Astrocyte (in vitro differentiated cells and primary cell): ENCODE measurements at regions not wholly inside any gene's neighbourhood (a gene's known extent, or its start where the extent isn't known, plus 50 kb on each side); places are given as distances from the start of the nearest gene placed in this dataset.

ENCODE experiments used
- DNase-seq: peaks from one replicate; pipeline ENCODE4 v3.0.0-alpha.2; 2010; ENCODE audit warnings: low read depth
- FAIRE-seq: peaks from 2 replicates; lab custom pipeline; 2011; peaks lifted over from hg19 to GRCh38; lab: Jason Lieb, UNC
- H2AFZ ChIP-seq: 2 replicates; pipeline ENCODE4 v1.6.0; 2012; ENCODE audit warnings: low read depth, low read length, inconsistent platforms
- H3K27ac ChIP-seq: 2 replicates; pipeline ENCODE4 v1.5.1; 2011; ENCODE audit warnings: low read depth, low read length, inconsistent platforms
- H3K27me3 ChIP-seq: 2 replicates; pipeline ENCODE4 v1.6.0; 2011; ENCODE audit warnings: low read length, inconsistent platforms; ENCODE audit not compliant: insufficient read depth
- H3K36me3 ChIP-seq: 2 replicates; pipeline ENCODE4 v1.5.1; 2011; ENCODE audit warnings: low read length, inconsistent platforms; ENCODE audit not compliant: insufficient read depth
- H3K4me1 ChIP-seq: 2 replicates; pipeline ENCODE4 v1.5.1; 2011; ENCODE audit warnings: low read length, inconsistent platforms; ENCODE audit not compliant: insufficient read depth
- H3K4me2 ChIP-seq: 2 replicates; pipeline ENCODE4 v1.6.0; 2012; ENCODE audit warnings: low read length, inconsistent platforms
- H3K4me3 ChIP-seq: 2 replicates; pipeline ENCODE4 v1.5.1; 2011; ENCODE audit warnings: low read depth, mild to moderate bottlenecking, low read length, inconsistent platforms; ENCODE audit not compliant: insufficient read depth
- H3K79me2 ChIP-seq: 2 replicates; pipeline ENCODE4 v1.6.0; 2012; ENCODE audit warnings: mild to moderate bottlenecking, low read length, inconsistent platforms; ENCODE audit not compliant: insufficient read depth
- H3K9ac ChIP-seq: 2 replicates; pipeline ENCODE4 v1.6.0; 2012; ENCODE audit warnings: mild to moderate bottlenecking, low read length, inconsistent platforms
- H3K9me3 ChIP-seq: 2 replicates; pipeline ENCODE4 v1.5.1; 2012; ENCODE audit warnings: low read depth, mild to moderate bottlenecking, low read length, inconsistent platforms; ENCODE audit not compliant: insufficient read depth
- H4K20me1 ChIP-seq: 2 replicates; pipeline ENCODE4 v1.6.0; 2012; ENCODE audit warnings: low read length, inconsistent platforms; ENCODE audit not compliant: insufficient read depth
- H3K27ac Mint-ChIP-seq: one replicate; pipeline ENCODE4 v1.8.0; 2021; ENCODE audit warnings: mild to moderate bottlenecking, mixed read lengths; ENCODE audit not compliant: unreplicated experiment
- H3K27me3 Mint-ChIP-seq: one replicate; pipeline ENCODE4 v1.8.0; 2021; ENCODE audit warnings: low read depth, mixed read lengths; ENCODE audit not compliant: unreplicated experiment
- H3K36me3 Mint-ChIP-seq: one replicate; pipeline ENCODE4 v1.8.0; 2021; ENCODE audit warnings: low read depth, mixed read lengths; ENCODE audit not compliant: unreplicated experiment
- H3K4me1 Mint-ChIP-seq: one replicate; pipeline ENCODE4 v1.8.0; 2021; ENCODE audit warnings: low read depth, mixed read lengths; ENCODE audit not compliant: unreplicated experiment
- H3K4me3 Mint-ChIP-seq: one replicate; pipeline ENCODE4 v1.8.0; 2021; ENCODE audit warnings: mild to moderate bottlenecking, moderate library complexity, mixed read lengths; ENCODE audit not compliant: unreplicated experiment
- H3K9me3 Mint-ChIP-seq: one replicate; pipeline ENCODE4 v1.8.0; 2021; ENCODE audit warnings: mild to moderate bottlenecking, mixed read lengths; ENCODE audit not compliant: unreplicated experiment
- CTCF ChIP-seq: IDR thresholded peaks from 2 replicates; pipeline ENCODE4 v1.5.1; 2011; ENCODE audit warnings: low read depth, mild to moderate bottlenecking, inconsistent platforms, low read length, moderate library complexity; ENCODE audit not compliant: insufficient read depth
- EZH2 ChIP-seq: IDR thresholded peaks from 2 replicates; pipeline ENCODE4 v1.6.1; 2012; ENCODE audit warnings: mild to moderate bottlenecking, low read length, inconsistent platforms; ENCODE audit not compliant: insufficient read depth

- peaks cover 13% of the 10 kb centered on the region for H3K4me1 Mint-ChIP-seq
- TF ChIP-seq EZH2 (no peak), CTCF (no peak)
- DNase-seq: no peak
- H3K27ac ChIP-seq: no peak overlapping the region
- H4K20me1 ChIP-seq: no peaks in the 10 kb centered on the region
- FAIRE-seq: no peak
- no peak overlapping the region for H3K27ac Mint-ChIP-seq
- H3K4me2 ChIP-seq: no peak overlapping the region
- peaks cover 12% of the 10 kb centered on the region for H3K27me3 Mint-ChIP-seq
- no peak overlapping the region for H3K9ac ChIP-seq
- H3K27me3 ChIP-seq: no peaks in the 10 kb centered on the region
- no peaks in the 10 kb centered on the region for H3K9me3 ChIP-seq
- H3K4me3 ChIP-seq: no peak overlapping the region
- no peak overlapping the region for H2AFZ ChIP-seq
- H3K4me3 Mint-ChIP-seq: no peak overlapping the region
- H3K36me3 ChIP-seq: no peaks in the 10 kb centered on the region
- peaks cover 3% of the 10 kb centered on the region for H3K4me1 ChIP-seq
- peaks cover 10% of the 10 kb centered on the region for H3K9me3 Mint-ChIP-seq
- peaks cover 3% of the 10 kb centered on the region for H3K36me3 Mint-ChIP-seq
- no peaks in the 10 kb centered on the region for H3K79me2 ChIP-seq
These were observed 62.2 kb downstream of the PSMG1 start for GRCh38 chr21:39120876-39121599.

DNA sequence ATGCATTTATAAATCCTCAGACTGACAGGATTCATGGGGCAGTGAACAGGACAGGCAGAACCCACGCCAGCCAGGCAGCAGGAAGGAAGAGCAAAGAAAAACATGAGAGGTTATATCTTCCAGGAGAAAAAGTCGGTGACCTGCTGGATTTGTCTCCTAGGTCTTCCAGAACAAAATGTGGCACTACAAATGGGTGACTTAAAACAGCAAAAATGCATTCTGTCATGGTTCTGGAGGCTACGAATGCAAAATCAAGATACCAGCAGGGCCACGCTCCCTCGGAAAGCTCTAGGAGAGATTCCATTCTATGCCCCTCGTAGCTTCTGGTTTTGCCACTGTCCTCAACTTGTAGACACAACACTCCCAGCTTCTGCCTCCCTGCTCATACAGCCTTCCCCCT lies 63.4 kb downstream of the PSMG1 start:
- no peaks in the 10 kb centered on the region for H3K27me3 ChIP-seq
- H3K27ac Mint-ChIP-seq: peak overlapping the region; percentile 12
- TF ChIP-seq EZH2 (no peak), CTCF (no peak)

DNA sequence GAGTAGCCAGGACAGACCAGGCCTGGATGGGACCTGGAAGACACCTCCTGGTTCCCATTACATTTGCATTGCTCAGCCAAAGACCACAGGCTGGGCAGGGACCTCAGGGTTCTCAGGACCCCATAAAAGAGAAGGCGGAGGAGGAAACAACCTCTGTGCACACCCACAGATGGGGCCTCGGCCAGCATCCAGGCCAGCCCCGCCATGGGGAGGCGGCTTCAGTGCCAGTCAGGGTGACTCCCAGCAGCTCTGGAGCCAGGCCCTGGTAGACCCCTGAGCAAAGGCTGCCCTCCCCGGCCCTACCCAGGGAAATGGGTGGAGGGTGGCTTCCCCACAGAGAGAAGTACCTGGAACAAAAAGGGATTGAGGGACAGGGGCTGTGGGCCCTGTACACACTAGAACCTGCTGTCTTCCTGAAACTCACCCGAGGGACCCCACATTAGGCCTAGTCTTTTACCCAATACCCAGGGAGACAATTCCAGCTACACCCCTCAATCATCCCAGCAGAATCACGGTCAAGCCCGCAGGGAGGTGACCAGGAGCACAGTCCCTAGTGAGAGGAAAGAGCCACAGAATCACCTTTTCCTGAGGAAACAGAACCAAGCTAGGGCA lies 64.5 kb downstream of the PSMG1 start:
- Mint-ChIP-seq H3K4me1 (peaks cover 29% of the 10 kb centered on the region), H3K4me3 (no peak overlapping the region), H3K9me3 (peaks cover 8% of the 10 kb centered on the region), H3K36me3 (peaks cover 3% of the 10 kb centered on the region), H3K27me3 (peaks cover 12% of the 10 kb centered on the region), H3K27ac (no peak overlapping the region)
- DNase-seq: no peak
- no peak overlapping the region for H3K9ac ChIP-seq
- H3K4me3 ChIP-seq: no peak overlapping the region
- no peak overlapping the region for H2AFZ ChIP-seq
- no peaks in the 10 kb centered on the region for H3K27me3 ChIP-seq
- H3K4me2 ChIP-seq: no peak overlapping the region
- no peaks in the 10 kb centered on the region for H4K20me1 ChIP-seq
- no peak overlapping the region for H3K27ac ChIP-seq
- peaks cover 25% of the 10 kb centered on the region for H3K4me1 ChIP-seq
- H3K9me3 ChIP-seq: no peaks in the 10 kb centered on the region
- H3K79me2 ChIP-seq: no peaks in the 10 kb centered on the region
- no peak for FAIRE-seq
- no peaks in the 10 kb centered on the region for H3K36me3 ChIP-seq
- TF ChIP-seq EZH2: no peak
- no peak for TF ChIP-seq CTCF

More for the DNA sequence above, 63.4 kb downstream of the PSMG1 start:
- Mint-ChIP-seq H3K36me3 (peaks cover 3% of the 10 kb centered on the region), H3K4me3 (no peak overlapping the region), H3K27me3 (peaks cover 12% of the 10 kb centered on the region), H3K9me3 (peaks cover 10% of the 10 kb centered on the region), H3K4me1 (peaks cover 22% of the 10 kb centered on the region)
- Histone ChIP-seq H3K4me1 (peaks cover 14% of the 10 kb centered on the region), H2AFZ (no peak overlapping the region), H3K79me2 (no peaks in the 10 kb centered on the region), H3K27ac (no peak overlapping the region), H4K20me1 (no peaks in the 10 kb centered on the region), H3K4me3 (no peak overlapping the region), H3K9me3 (no peaks in the 10 kb centered on the region), H3K9ac (no peak overlapping the region), H3K36me3 (no peaks in the 10 kb centered on the region), H3K4me2 (no peak overlapping the region)
- FAIRE-seq (no peak), DNase-seq (no peak)
